Activated T-helper 2 cell treated with anti-CD3 and anti-CD28 coated beads, Interferon-gamma antibody, Interleukin-2, Interleukin-4, amounts not matched to agents 10 μg/mL and 5 μg/mL and 100 μg/mL, durations not matched to agents 14 hours and 24 hours and 36 hours (primary cell): ENCODE measurements at regions not wholly inside any gene's neighbourhood (a gene's known extent, or its start where the extent isn't known, plus 50 kb on each side); places are given as distances from the start of the nearest gene placed in this dataset.

Source experiments
- DNase-seq: peaks from one replicate; pipeline ENCODE4 v3.0.0; 2021; ENCODE audit warnings: low spot score
- H3K27ac Mint-ChIP-seq: one replicate; pipeline ENCODE4 v1.8.0; 2021; ENCODE audit warnings: mixed read lengths
- H3K27me3 Mint-ChIP-seq: one replicate; pipeline ENCODE4 v1.8.0; 2021; ENCODE audit warnings: low read depth, mixed read lengths
- H3K36me3 Mint-ChIP-seq: one replicate; pipeline ENCODE4 v1.8.0; 2021; ENCODE audit warnings: low read depth, mixed read lengths
- H3K4me1 Mint-ChIP-seq: one replicate; pipeline ENCODE4 v1.8.0; 2021; ENCODE audit warnings: low read depth, mixed read lengths
- H3K4me3 Mint-ChIP-seq: one replicate; pipeline ENCODE4 v1.8.0; 2021; ENCODE audit warnings: low read depth, mild to moderate bottlenecking, moderate library complexity, mixed read lengths
- H3K9me3 Mint-ChIP-seq: one replicate; pipeline ENCODE4 v1.8.0; 2021; ENCODE audit warnings: mixed read lengths
- intact Hi-C: fragments of 100-400 bp; cut with micrococcal nuclease; formaldehyde crosslinking; loops from one replicate; pipeline ENCODE4 v1.15.1; 2023

GRCh38 chr4:32572366-32572765 is 1852.2 kb downstream of the PCDH7 start:
- no peaks in the 10 kb centered on the region for H3K4me1 Mint-ChIP-seq
- no peak overlapping the region for H3K4me3 Mint-ChIP-seq
- no peaks in the 10 kb centered on the region for H3K36me3 Mint-ChIP-seq
- intact Hi-C loops, result no loop called here
- H3K27me3 Mint-ChIP-seq, result no peaks in the 10 kb centered on the region
- H3K27ac Mint-ChIP-seq, result no peak overlapping the region
- no peak for DNase-seq
- H3K9me3 Mint-ChIP-seq, result peaks cover 29% of the 10 kb centered on the region

DNA sequence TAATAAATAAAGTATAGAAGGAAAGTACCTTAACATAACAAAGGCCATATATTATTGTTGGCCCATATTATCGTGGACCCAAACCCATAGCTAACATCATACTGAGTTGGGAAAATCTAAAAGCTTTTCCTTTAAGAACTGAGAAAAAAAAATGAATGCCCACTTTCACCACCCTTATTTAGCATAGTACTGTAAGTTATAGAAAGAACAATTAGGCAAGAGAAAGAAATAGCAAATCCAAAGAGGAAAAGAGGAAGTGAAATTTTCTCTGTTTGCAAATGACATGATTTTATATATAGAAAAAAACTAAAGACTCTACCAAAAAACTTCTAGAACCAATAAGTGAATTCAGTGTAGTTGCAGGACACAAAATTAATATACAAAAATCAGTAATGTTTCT is 1854.6 kb downstream of the PCDH7 start:
- H3K4me1 Mint-ChIP-seq, result no peaks in the 10 kb centered on the region
- H3K9me3 Mint-ChIP-seq, result peaks cover 26% of the 10 kb centered on the region
- no peaks in the 10 kb centered on the region for H3K27me3 Mint-ChIP-seq
- intact Hi-C loops, result no loop called here
- H3K27ac Mint-ChIP-seq, result no peak overlapping the region
- no peak for DNase-seq
- H3K4me3 Mint-ChIP-seq, result no peak overlapping the region
- no peaks in the 10 kb centered on the region for H3K36me3 Mint-ChIP-seq

GRCh38 chr4:32589097-32589496 is 1868.9 kb downstream of the PCDH7 start:
- Mint-ChIP-seq H3K27ac (no peak overlapping the region), H3K36me3 (no peaks in the 10 kb centered on the region), H3K4me1 (no peaks in the 10 kb centered on the region), H3K4me3 (no peak overlapping the region), H3K27me3 (no peaks in the 10 kb centered on the region), H3K9me3 (peaks cover 44% of the 10 kb centered on the region)
- no peak for DNase-seq
- intact Hi-C loops, result no loop called here

DNA sequence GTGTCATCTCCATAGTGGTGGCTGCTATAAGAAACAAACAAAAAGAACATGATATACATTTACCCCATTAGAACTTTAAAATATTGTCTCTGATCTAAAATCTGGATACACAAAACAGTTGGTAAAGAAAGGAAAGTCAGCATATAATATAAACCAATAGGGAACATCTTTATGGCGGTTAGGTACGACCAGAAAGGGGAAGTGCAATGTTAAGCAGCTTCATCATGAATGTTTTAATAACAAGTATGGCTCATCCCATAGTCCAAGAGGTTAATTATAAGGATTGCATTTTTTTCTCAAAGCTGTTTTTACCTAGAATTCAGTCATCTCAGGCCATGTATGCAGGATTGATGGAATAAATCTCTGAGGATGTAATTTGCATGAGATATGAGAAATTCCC is 1869.7 kb downstream of the PCDH7 start:
- Mint-ChIP-seq H3K36me3 (no peaks in the 10 kb centered on the region), H3K27ac (no peak overlapping the region), H3K4me3 (no peak overlapping the region), H3K4me1 (no peaks in the 10 kb centered on the region), H3K9me3 (peaks cover 45% of the 10 kb centered on the region), H3K27me3 (no peaks in the 10 kb centered on the region)
- no peak for DNase-seq
- intact Hi-C loops, result no loop called here

DNA sequence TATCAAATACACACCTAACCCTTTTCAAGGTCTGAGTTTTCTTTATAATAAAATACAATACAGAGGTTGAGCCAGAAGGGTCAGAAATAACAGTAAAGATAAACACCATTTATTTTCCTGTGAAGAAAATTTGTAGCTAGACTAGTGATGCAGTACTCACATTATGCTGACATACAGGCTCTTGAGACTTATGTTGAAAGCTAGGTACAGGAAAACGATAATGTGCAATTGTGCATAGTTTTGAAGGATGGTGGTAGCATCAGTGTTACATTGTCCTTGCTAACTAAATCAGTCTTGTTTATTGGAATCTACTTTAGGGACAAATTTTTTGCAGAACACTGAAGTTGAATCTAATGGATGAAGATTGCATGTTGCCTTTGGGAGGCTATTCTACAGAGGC is 1877.2 kb downstream of the PCDH7 start:
- no peaks in the 10 kb centered on the region for H3K4me1 Mint-ChIP-seq
- DNase-seq, result no peak
- intact Hi-C loops, result no loop called here
- H3K36me3 Mint-ChIP-seq, result no peaks in the 10 kb centered on the region
- H3K9me3 Mint-ChIP-seq, result peaks cover 22% of the 10 kb centered on the region
- no peak overlapping the region for H3K4me3 Mint-ChIP-seq
- no peaks in the 10 kb centered on the region for H3K27me3 Mint-ChIP-seq
- no peak overlapping the region for H3K27ac Mint-ChIP-seq

DNA sequence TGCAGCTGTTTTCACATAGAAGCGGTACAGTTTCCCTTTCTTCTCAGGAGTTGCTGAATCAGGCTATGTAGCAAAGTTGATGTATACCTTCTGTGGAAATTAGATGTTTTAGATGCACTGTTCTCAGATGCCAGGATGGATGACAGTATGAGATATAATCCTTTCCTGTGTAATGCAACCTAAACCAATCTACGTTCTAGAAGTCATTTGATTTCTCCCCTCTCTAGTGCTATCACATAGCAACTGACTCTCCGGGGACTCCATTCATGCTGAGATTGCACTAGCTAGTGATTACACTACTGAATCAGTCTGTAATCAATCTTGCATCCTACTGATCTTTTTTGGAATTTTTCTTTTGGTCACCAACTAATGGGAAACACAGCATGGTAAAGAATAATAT is 1881.7 kb downstream of the PCDH7 start:
- H3K36me3 Mint-ChIP-seq, result no peaks in the 10 kb centered on the region
- intact Hi-C loops, result no loop called here
- no peak for DNase-seq
- no peak overlapping the region for H3K27ac Mint-ChIP-seq
- H3K9me3 Mint-ChIP-seq, result peaks cover 22% of the 10 kb centered on the region
- H3K4me1 Mint-ChIP-seq, result no peaks in the 10 kb centered on the region
- no peak overlapping the region for H3K4me3 Mint-ChIP-seq
- no peaks in the 10 kb centered on the region for H3K27me3 Mint-ChIP-seq

- Mint-ChIP-seq H3K4me3 (no peak overlapping the region), H3K36me3 (no peaks in the 10 kb centered on the region), H3K27ac (no peak overlapping the region), H3K9me3 (peaks cover 45% of the 10 kb centered on the region), H3K27me3 (no peaks in the 10 kb centered on the region), H3K4me1 (no peaks in the 10 kb centered on the region)
- intact Hi-C loops, result no loop called here
- DNase-seq, result no peak
These were observed 1887.8 kb downstream of the PCDH7 start for GRCh38 chr4:32607978-32608377.

DNA sequence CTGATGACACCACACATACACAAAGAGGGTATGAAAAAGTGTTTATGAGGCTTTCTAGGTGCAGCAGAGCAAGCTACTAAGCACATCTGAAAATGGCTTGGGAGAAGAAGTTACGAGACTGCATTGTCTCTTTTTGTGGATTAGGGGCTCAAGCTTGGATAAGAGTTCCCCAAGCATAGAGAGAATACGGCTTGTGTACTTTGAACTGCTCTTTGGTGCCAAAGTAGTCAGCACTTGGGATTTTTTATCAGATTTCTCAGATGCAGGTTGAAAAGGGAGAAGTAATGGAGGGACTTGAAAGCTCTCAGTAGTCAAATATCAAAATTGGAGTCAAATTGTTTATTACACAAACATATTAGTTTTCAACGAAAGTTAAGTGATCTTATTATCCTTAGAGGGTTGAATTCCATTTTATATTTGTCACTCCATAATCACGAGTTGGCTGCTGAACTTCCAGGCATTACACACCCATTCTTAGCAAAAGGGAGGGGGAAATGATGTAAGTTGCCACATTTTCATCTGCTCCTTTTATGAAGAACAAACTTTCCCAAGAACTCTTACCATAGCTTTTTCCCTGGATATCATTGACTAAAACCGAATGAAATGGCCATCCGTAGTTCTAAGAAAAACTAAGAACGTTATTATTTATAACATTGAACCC is 1904.9 kb downstream of the PCDH7 start:
- DNase-seq, result no peak
- Mint-ChIP-seq H3K4me1 (no peaks in the 10 kb centered on the region), H3K9me3 (peaks cover 56% of the 10 kb centered on the region), H3K27ac (no peak overlapping the region), H3K4me3 (no peak overlapping the region), H3K36me3 (no peaks in the 10 kb centered on the region), H3K27me3 (no peaks in the 10 kb centered on the region)
- intact Hi-C loops, result no loop called here

- H3K27me3 Mint-ChIP-seq, result no peaks in the 10 kb centered on the region
- peaks cover 60% of the 10 kb centered on the region for H3K9me3 Mint-ChIP-seq
- intact Hi-C loops, result no loop called here
- no peak overlapping the region for H3K4me3 Mint-ChIP-seq
- H3K36me3 Mint-ChIP-seq, result no peaks in the 10 kb centered on the region
- no peak overlapping the region for H3K27ac Mint-ChIP-seq
- no peaks in the 10 kb centered on the region for H3K4me1 Mint-ChIP-seq
- DNase-seq, result no peak
These were observed 1905.6 kb downstream of the PCDH7 start for GRCh38 chr4:32625687-32626337.

DNA sequence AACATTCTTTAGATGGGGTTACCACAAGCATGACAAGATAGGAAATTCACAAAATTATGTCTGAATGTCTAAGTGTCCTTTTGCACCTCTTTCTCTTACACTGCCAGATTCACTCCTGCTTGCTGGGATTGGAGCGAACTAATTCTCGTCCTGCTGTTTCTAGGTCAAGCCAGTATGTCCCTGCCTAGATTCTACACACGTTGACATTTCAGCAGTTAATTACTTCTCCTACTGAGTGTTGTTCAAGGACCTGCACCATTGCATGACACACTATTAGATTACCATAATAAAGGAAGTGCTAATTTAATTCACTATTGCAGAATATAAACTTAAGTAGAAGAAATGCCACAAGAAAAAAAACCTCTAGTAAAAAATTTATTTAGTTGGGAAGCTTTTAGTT is 1911.7 kb downstream of the PCDH7 start:
- intact Hi-C loops, result no loop called here
- no peak for DNase-seq
- no peak overlapping the region for H3K27ac Mint-ChIP-seq
- no peak overlapping the region for H3K4me3 Mint-ChIP-seq
- H3K27me3 Mint-ChIP-seq, result no peaks in the 10 kb centered on the region
- no peaks in the 10 kb centered on the region for H3K4me1 Mint-ChIP-seq
- H3K9me3 Mint-ChIP-seq, result peaks cover 44% of the 10 kb centered on the region
- no peaks in the 10 kb centered on the region for H3K36me3 Mint-ChIP-seq

DNA sequence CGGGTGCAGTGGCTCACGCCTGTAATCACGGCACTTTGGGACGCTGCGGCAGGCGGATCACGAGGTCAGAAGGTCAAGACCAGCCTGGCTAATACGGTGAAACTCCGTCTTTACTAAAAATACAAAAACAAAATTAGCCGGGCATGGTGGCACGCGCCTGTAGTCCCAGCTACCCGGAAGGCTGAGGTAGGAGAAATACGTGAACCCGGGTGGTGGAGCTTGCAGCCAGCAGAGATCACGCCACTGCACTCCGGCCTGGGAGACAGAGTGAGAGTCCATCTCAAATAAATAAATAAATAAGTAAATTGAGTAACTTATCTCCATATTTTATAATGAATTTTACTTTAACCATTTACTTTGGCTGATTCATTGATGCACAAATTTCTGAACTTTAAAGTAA is 1913.3 kb downstream of the PCDH7 start:
- Mint-ChIP-seq H3K27me3 (no peaks in the 10 kb centered on the region), H3K4me1 (no peaks in the 10 kb centered on the region), H3K4me3 (no peak overlapping the region), H3K36me3 (no peaks in the 10 kb centered on the region), H3K27ac (no peak overlapping the region), H3K9me3 (peaks cover 46% of the 10 kb centered on the region)
- intact Hi-C loops, result no loop called here
- DNase-seq, result no peak

DNA sequence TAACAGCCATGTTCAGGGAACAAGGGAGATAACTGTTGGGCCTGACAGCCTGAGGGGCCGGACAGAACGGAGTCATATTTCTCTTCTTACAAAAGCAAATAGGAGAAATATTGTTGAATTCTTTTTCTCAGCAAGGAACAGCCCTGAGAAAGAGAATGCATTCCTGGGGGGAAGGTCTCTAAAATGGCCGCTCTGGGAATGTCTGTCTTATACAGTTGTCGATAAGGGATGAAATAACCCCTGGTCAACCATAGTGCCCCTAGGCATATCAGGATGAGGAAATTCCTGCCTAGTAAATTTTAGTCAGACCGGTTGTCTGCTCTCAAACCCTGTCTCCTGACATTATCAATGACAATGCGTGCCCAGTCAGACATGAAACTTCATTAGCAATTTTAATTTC is 1925.5 kb downstream of the PCDH7 start:
- no peaks in the 10 kb centered on the region for H3K27me3 Mint-ChIP-seq
- H3K4me3 Mint-ChIP-seq, result no peak overlapping the region
- H3K36me3 Mint-ChIP-seq, result no peaks in the 10 kb centered on the region
- H3K4me1 Mint-ChIP-seq, result no peaks in the 10 kb centered on the region
- H3K9me3 Mint-ChIP-seq, result peaks cover 40% of the 10 kb centered on the region
- intact Hi-C loops, result no loop called here
- H3K27ac Mint-ChIP-seq, result no peak overlapping the region
- DNase-seq, result no peak

- intact Hi-C loops, result no loop called here
- H3K4me1 Mint-ChIP-seq, result no peaks in the 10 kb centered on the region
- no peak for DNase-seq
These were observed 1937.8 kb downstream of the PCDH7 start for GRCh38 chr4:32658019-32658418.

More at GRCh38 chr4:32658019-32658418, 1937.8 kb downstream of the PCDH7 start:
- Mint-ChIP-seq H3K9me3 (peaks cover 59% of the 10 kb centered on the region), H3K36me3 (no peaks in the 10 kb centered on the region), H3K27ac (no peak overlapping the region), H3K4me3 (no peak overlapping the region), H3K27me3 (no peaks in the 10 kb centered on the region)
